ENCODE measurements at regions not wholly inside any gene's neighbourhood (a gene's known extent, or its start where the extent isn't known, plus 50 kb on each side); places are given as distances from the start of the nearest gene placed in this dataset.

GRCh38 chr18:75779910-75780309 is 352.4 kb upstream of the SMIM21 start:
- no peaks in the 10 kb centered on the region for H3K9me3 ChIP-seq (replicated peaks in 1 of 3)
- no peaks in the 10 kb centered on the region for H3K4me1 ChIP-seq (replicated peaks in 1 of 2)
- no peaks in the 10 kb centered on the region for H3K27me3 ChIP-seq
- no peaks in the 10 kb centered on the region for H3K36me3 ChIP-seq (replicated peaks in 1 of 2)
- 71 to 90% (median 82%) methylated on average over 3 of the region's 3 CpGs for WGBS, 4 donors
- no peak for DNase-seq
- H3K4me3 ChIP-seq, result no peak overlapping the region
- no peak overlapping the region for H3K27ac ChIP-seq
- no peak for TF ChIP-seq CTCF (IDR thresholded peaks at IDR 0.05)
- TF ChIP-seq POLR2A (IDR thresholded peaks at IDR 0.05), result no peak
- intact Hi-C loops (cut with DNase I), result no loop called here

- Histone ChIP-seq H3K4me1 (replicated peaks in 1 of 2) (no peaks in the 10 kb centered on the region), H3K4me3 (no peak overlapping the region), H3K9me3 (replicated peaks in 1 of 3) (no peaks in the 10 kb centered on the region), H3K36me3 (replicated peaks in 1 of 2) (no peaks in the 10 kb centered on the region), H3K27me3 (no peaks in the 10 kb centered on the region), H3K27ac (no peak overlapping the region)
- intact Hi-C loops (cut with DNase I), result no loop called here
- TF ChIP-seq CTCF (IDR thresholded peaks at IDR 0.05) (no peak), POLR2A (IDR thresholded peaks at IDR 0.05) (no peak)
- WGBS, 4 donors, result 77 to 87% (median 81%) methylated on average over 3 to 4 of the region's 4 CpGs
- DNase-seq, result no peak
Measured at GRCh38 chr18:75779450-75779849, 351.9 kb upstream of the SMIM21 start.

GRCh38 chr18:75777630-75778029 is 350.1 kb upstream of the SMIM21 start:
- 55 to 61% (median 59%) methylated on average over 6 of the region's 6 CpGs for WGBS, 4 donors
- no peak for DNase-seq
- no peak overlapping the region for H3K27ac ChIP-seq
- no peak overlapping the region for H3K4me3 ChIP-seq
- no peaks in the 10 kb centered on the region for H3K4me1 ChIP-seq (replicated peaks in 1 of 2)
- no peaks in the 10 kb centered on the region for H3K27me3 ChIP-seq
- intact Hi-C loops (cut with DNase I), result no loop called here
- TF ChIP-seq POLR2A (IDR thresholded peaks at IDR 0.05), result no peak
- TF ChIP-seq CTCF (IDR thresholded peaks at IDR 0.05), result no peak
- H3K9me3 ChIP-seq (replicated peaks in 1 of 3), result no peaks in the 10 kb centered on the region
- no peaks in the 10 kb centered on the region for H3K36me3 ChIP-seq (replicated peaks in 1 of 2)

- no peaks in the 10 kb centered on the region for H3K27me3 ChIP-seq
- no peak overlapping the region for H3K27ac ChIP-seq
- H3K4me1 ChIP-seq (replicated peaks in 1 of 2), result no peaks in the 10 kb centered on the region
- intact Hi-C loops (cut with DNase I), result no loop called here
- TF ChIP-seq CTCF (IDR thresholded peaks at IDR 0.05), result no peak
- no peak for TF ChIP-seq POLR2A (IDR thresholded peaks at IDR 0.05)
- no peaks in the 10 kb centered on the region for H3K36me3 ChIP-seq (replicated peaks in 1 of 2)
- H3K4me3 ChIP-seq, result no peak overlapping the region
- DNase-seq, result no peak
- no peaks in the 10 kb centered on the region for H3K9me3 ChIP-seq (replicated peaks in 1 of 3)
- 17 to 38% (median 26%) methylated on average over 2 of the region's 2 CpGs for WGBS, 4 donors
Measured at GRCh38 chr18:75775121-75775520, 347.6 kb upstream of the SMIM21 start.

All from adrenal gland (tissue), 9 donors.